GM13976 (cell line): ENCODE measurements at regions not wholly inside any gene's neighbourhood (a gene's known extent, or its start where the extent isn't known, plus 50 kb on each side); places are given as distances from the start of the nearest gene placed in this dataset.

ENCODE experiments used
- DNase-seq: peaks from one replicate; pipeline ENCODE4 v3.0.0; 2012; ENCODE audit warnings: low spot score
- CTCF ChIP-seq: IDR thresholded peaks from 2 replicates; pipeline ENCODE4 v1.5.1; 2012; ENCODE audit warnings: borderline replicate concordance, mild to moderate bottlenecking; ENCODE audit not compliant: insufficient read depth; ENCODE audit errors: extremely low read depth, missing control alignments, control extremely low read depth
- in situ Hi-C: fragments of 300-500 bp; cut with MboI; formaldehyde crosslinking; loops from one replicate; pipeline ENCODE4 v1.12.0; 2022; ENCODE audit warnings: low sequenced_read_pairs, mixed read lengths, inconsistent platforms; ENCODE audit not compliant: unreplicated experiment

- DNase-seq = no peak
- no peak for TF ChIP-seq CTCF
- in situ Hi-C loops = no loop called here
Measured at GRCh38 chr5:92484484-92484883, 1096.5 kb downstream of the NR2F1-AS1 start.

GRCh38 chr5:92472981-92473566, 1090.0 kb upstream of the ARRDC3 start:
- no peak for TF ChIP-seq CTCF
- in situ Hi-C loops = no loop called here
- no peak for DNase-seq

GRCh38 chr5:92471861-92472260, 1088.7 kb upstream of the ARRDC3 start:
- TF ChIP-seq CTCF = no peak
- DNase-seq = no peak
- in situ Hi-C loops = no loop called here

- in situ Hi-C loops = no loop called here
- peak; percentile 33 for TF ChIP-seq CTCF
- no peak for DNase-seq
Measured at GRCh38 chr5:92470770-92471169, 1087.7 kb upstream of the ARRDC3 start.

GRCh38 chr5:92468295-92468694, 1085.2 kb upstream of the ARRDC3 start:
- TF ChIP-seq CTCF = no peak
- in situ Hi-C loops = no loop called here
- DNase-seq = no peak

- no peak for DNase-seq
- in situ Hi-C loops = no loop called here
- no peak for TF ChIP-seq CTCF
Measured at GRCh38 chr5:92467695-92468094, 1084.6 kb upstream of the ARRDC3 start.
